K562 (cell line): ENCODE measurements at regions not wholly inside any gene's neighbourhood (a gene's known extent, or its start where the extent isn't known, plus 50 kb on each side); places are given as distances from the start of the nearest gene placed in this dataset.

Source experiments
- DIDO1 ChIP-seq: fragments of 450-650 bp; IDR thresholded peaks from 2 replicates; pipeline ENCODE4 v1.6.1; 2016; ENCODE audit warnings: low read depth, missing biosample characterization, missing genetic modification characterization
- HLTF ChIP-seq: fragments of 450-650 bp; IDR thresholded peaks from 2 replicates; pipeline ENCODE4 v1.6.1; 2016
- NR4A1 ChIP-seq, 2 experiments: fragments of 250-450 bp in 1 of 2; fragments of 450-650 bp in 1 of 2; sonication (Bioruptor Pico) in 1 of 2; IDR thresholded peaks; 2 replicates each; pipeline versions ENCODE4 v1.4.0 to v1.6.1; 2016 to 2020; ENCODE audit warnings: mild to moderate bottlenecking in 2 of 2, missing compliant biosample characterization in 1 of 2, missing genetic modification characterization in 1 of 2, moderate library complexity in 1 of 2
- POLR2B ChIP-seq: fragments of 450-650 bp; IDR thresholded peaks from 2 replicates; pipeline ENCODE4 v1.6.1; 2018; ENCODE audit warnings: low read depth; ENCODE audit not compliant: partially characterized antibody
- ZNF76 ChIP-seq: fragments of 250-450 bp; sonication (Bioruptor Pico); IDR thresholded peaks from 2 replicates; pipeline ENCODE4 v1.4.0; 2020; ENCODE audit warnings: mild to moderate bottlenecking, moderate library complexity, borderline replicate concordance
- TF ChIP-seq, protein P1 (sequence below): fragments of 250-450 bp; sonication (Bioruptor Pico); IDR thresholded peaks from 2 replicates; pipeline ENCODE4 v1.4.0; 2020; ENCODE audit warnings: mild to moderate bottlenecking, moderate library complexity
- TF ChIP-seq, protein P2 (sequence below), 2 experiments: fragments of 450-650 bp in 1 of 2; IDR thresholded peaks; 2 replicates each; pipeline ENCODE4 v1.6.1; 2011 to 2017; ENCODE audit warnings: low read depth in 2 of 2, antibody characterized with exemption in 1 of 2, borderline replicate concordance in 1 of 2, low read length in 1 of 2, mild to moderate bottlenecking in 1 of 2, mixed read lengths in 1 of 2; ENCODE audit not compliant: control insufficient read depth in 1 of 2

- TF ChIP-seq NR4A1 (CRISPR knock-in tag; IDR thresholded peaks at IDR 0.05) (no peak), NR4A1 (tag; IDR thresholded peaks at IDR 0.05) (no peak), DIDO1 (tag) (no peak), POLR2B (no peak), HLTF (no peak), ZNF76 (no peak)
- TF ChIP-seq, protein P1, sequence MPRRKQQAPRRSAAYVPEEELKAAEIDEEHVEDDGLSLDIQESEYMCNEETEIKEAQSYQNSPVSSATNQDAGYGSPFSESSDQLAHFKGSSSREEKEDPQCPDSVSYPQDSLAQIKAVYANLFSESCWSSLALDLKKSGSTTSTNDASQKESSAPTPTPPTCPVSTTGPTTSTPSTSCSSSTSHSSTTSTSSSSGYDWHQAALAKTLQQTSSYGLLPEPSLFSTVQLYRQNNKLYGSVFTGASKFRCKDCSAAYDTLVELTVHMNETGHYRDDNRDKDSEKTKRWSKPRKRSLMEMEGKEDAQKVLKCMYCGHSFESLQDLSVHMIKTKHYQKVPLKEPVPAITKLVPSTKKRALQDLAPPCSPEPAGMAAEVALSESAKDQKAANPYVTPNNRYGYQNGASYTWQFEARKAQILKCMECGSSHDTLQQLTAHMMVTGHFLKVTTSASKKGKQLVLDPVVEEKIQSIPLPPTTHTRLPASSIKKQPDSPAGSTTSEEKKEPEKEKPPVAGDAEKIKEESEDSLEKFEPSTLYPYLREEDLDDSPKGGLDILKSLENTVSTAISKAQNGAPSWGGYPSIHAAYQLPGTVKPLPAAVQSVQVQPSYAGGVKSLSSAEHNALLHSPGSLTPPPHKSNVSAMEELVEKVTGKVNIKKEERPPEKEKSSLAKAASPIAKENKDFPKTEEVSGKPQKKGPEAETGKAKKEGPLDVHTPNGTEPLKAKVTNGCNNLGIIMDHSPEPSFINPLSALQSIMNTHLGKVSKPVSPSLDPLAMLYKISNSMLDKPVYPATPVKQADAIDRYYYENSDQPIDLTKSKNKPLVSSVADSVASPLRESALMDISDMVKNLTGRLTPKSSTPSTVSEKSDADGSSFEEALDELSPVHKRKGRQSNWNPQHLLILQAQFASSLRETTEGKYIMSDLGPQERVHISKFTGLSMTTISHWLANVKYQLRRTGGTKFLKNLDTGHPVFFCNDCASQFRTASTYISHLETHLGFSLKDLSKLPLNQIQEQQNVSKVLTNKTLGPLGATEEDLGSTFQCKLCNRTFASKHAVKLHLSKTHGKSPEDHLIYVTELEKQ (CRISPR knock-in tag) = no peak
- TF ChIP-seq, protein P2, sequence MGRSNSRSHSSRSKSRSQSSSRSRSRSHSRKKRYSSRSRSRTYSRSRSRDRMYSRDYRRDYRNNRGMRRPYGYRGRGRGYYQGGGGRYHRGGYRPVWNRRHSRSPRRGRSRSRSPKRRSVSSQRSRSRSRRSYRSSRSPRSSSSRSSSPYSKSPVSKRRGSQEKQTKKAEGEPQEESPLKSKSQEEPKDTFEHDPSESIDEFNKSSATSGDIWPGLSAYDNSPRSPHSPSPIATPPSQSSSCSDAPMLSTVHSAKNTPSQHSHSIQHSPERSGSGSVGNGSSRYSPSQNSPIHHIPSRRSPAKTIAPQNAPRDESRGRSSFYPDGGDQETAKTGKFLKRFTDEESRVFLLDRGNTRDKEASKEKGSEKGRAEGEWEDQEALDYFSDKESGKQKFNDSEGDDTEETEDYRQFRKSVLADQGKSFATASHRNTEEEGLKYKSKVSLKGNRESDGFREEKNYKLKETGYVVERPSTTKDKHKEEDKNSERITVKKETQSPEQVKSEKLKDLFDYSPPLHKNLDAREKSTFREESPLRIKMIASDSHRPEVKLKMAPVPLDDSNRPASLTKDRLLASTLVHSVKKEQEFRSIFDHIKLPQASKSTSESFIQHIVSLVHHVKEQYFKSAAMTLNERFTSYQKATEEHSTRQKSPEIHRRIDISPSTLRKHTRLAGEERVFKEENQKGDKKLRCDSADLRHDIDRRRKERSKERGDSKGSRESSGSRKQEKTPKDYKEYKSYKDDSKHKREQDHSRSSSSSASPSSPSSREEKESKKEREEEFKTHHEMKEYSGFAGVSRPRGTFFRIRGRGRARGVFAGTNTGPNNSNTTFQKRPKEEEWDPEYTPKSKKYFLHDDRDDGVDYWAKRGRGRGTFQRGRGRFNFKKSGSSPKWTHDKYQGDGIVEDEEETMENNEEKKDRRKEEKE (IDR thresholded peaks at IDR 0.05; ENCODE audit: borderline replicate concordance in 1 of 2, control insufficient read depth in 1 of 2, low read depth in 2 of 2, low read length in 1 of 2) = no peak
- TF ChIP-seq, all 486 proteins: peak for 0
Measured at GRCh38 chr13:81473366-81473899, 1132.5 kb upstream of the SPRY2 start (continued).
